ENCODE measurements at regions not wholly inside any gene's neighbourhood (a gene's known extent, or its start where the extent isn't known, plus 50 kb on each side); places are given as distances from the start of the nearest gene placed in this dataset.
A peak's percentile ranks its signal among the peaks of the same experiment; 100 is the strongest.

DNA sequence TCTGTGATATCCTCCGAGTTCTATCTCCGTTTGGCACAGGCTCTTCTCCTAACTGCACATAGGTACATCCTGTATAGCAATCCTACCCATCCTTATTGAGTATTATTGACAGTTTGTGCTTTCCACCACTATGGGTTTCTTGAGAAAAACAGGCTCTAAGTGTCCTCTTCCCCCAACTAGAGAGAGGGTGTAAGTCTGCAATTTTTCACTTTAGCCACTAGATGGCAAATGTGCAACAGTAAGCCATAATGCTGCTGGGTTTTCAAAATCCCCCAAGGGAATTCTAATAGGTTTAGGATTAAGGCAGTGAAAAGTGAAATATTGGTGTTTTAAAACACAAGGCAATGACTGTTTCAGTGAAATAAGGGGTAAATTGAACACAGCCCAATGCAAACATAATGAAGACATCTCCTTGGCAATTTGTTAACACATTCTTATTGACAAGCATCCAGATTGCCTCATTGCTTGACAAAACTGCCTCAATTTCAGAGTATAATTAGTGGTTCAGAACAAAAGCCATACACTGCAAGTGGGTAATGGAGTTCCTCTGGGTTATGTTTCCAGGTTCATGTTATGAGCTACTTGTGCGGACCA, 239.0 kb upstream of the HTR2C start:
- no peak overlapping the region for H3K4me3 ChIP-seq
- H3K4me1 ChIP-seq (replicated peaks in 1 of 2; ENCODE audit: control insufficient read depth in 2 of 2, insufficient read depth in 2 of 2, low read length in 2 of 2): no peaks in the 10 kb centered on the region
- POLR2A ChIA-PET: interaction anchor here (1.0 kb wide), 1 partner anchor 492 kb away, joined by 3 read pairs; no protein-coding TSS in a partner anchor
- BruUV-seq (replicated peaks): no TSS peak
- H3K9me1 ChIP-seq (ENCODE audit: control insufficient read depth, insufficient read depth, low read length): no peaks in the 10 kb centered on the region
- no peaks in the 10 kb centered on the region for H3K36me3 ChIP-seq (ENCODE audit: control insufficient read depth, insufficient read depth, low read length)
- no peaks in the 10 kb centered on the region for H3K27me3 ChIP-seq (ENCODE audit: control insufficient read depth in 2 of 2, insufficient read depth in 2 of 2, low read length in 2 of 2)
- no peak overlapping the region for H3K9ac ChIP-seq (ENCODE audit: insufficient read depth in 1 of 2, low read depth in 2 of 2, low read length in 2 of 2)
- no peaks in the 10 kb centered on the region for H3K9me3 ChIP-seq (replicated peaks; ENCODE audit: control insufficient read depth, insufficient read depth, low read depth, low read length)
- no peak for TF ChIP-seq MYC (IDR thresholded peaks at IDR 0.05; ENCODE audit: low read depth, low read length)
- TF ChIP-seq MYC (CRISPR knock-in tag; IDR thresholded peaks at IDR 0.05; ENCODE audit: borderline replicate concordance, low read depth): no peak
- TF ChIP-seq, protein P1, sequence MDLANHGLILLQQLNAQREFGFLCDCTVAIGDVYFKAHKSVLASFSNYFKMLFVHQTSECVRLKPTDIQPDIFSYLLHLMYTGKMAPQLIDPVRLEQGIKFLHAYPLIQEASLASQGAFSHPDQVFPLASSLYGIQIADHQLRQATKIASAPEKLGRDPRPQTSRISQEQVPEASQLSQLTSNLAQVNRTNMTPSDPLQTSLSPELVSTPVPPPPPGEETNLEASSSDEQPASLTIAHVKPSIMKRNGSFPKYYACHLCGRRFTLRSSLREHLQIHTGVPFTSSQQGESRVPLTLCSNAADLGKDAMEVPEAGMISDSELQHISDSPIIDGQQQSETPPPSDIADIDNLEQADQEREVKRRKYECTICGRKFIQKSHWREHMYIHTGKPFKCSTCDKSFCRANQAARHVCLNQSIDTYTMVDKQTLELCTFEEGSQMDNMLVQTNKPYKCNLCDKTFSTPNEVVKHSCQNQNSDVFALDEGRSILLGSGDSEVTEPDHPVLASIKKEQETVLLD (IDR thresholded peaks at IDR 0.05): no peak
- TF ChIP-seq RAD21 (CRISPR knock-in tag; conservative IDR thresholded peaks at IDR 0.05 in 1 of 2, IDR thresholded peaks at IDR 0.05 in 1 of 2): peak; percentile 43 to 56
- TF ChIP-seq, protein P2, sequence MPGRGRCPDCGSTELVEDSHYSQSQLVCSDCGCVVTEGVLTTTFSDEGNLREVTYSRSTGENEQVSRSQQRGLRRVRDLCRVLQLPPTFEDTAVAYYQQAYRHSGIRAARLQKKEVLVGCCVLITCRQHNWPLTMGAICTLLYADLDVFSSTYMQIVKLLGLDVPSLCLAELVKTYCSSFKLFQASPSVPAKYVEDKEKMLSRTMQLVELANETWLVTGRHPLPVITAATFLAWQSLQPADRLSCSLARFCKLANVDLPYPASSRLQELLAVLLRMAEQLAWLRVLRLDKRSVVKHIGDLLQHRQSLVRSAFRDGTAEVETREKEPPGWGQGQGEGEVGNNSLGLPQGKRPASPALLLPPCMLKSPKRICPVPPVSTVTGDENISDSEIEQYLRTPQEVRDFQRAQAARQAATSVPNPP (IDR thresholded peaks at IDR 0.05; ENCODE audit: borderline replicate concordance, insufficient read depth, insufficient read length): no peak
- TF ChIP-seq, protein P3, sequence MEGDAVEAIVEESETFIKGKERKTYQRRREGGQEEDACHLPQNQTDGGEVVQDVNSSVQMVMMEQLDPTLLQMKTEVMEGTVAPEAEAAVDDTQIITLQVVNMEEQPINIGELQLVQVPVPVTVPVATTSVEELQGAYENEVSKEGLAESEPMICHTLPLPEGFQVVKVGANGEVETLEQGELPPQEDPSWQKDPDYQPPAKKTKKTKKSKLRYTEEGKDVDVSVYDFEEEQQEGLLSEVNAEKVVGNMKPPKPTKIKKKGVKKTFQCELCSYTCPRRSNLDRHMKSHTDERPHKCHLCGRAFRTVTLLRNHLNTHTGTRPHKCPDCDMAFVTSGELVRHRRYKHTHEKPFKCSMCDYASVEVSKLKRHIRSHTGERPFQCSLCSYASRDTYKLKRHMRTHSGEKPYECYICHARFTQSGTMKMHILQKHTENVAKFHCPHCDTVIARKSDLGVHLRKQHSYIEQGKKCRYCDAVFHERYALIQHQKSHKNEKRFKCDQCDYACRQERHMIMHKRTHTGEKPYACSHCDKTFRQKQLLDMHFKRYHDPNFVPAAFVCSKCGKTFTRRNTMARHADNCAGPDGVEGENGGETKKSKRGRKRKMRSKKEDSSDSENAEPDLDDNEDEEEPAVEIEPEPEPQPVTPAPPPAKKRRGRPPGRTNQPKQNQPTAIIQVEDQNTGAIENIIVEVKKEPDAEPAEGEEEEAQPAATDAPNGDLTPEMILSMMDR (IDR thresholded peaks at IDR 0.05 in 2 of 3, conservative IDR thresholded peaks at IDR 0.05 in 1 of 3; ENCODE audit: insufficient read depth in 2 of 3, low read depth in 1 of 3, low read length in 3 of 3): peak; percentile 31 to 66 (median 64); a peak in 5 of 6 replicates
- TF ChIP-seq, protein P4, sequence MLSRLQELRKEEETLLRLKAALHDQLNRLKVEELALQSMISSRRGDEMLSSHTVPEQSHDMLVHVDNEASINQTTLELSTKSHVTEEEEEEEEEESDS (CRISPR knock-in tag; IDR thresholded peaks at IDR 0.05): no peak
- no peak for TF ChIP-seq HNRNPUL1 (IDR thresholded peaks at IDR 0.05; ENCODE audit: low read length)
- TF ChIP-seq, protein P5, sequence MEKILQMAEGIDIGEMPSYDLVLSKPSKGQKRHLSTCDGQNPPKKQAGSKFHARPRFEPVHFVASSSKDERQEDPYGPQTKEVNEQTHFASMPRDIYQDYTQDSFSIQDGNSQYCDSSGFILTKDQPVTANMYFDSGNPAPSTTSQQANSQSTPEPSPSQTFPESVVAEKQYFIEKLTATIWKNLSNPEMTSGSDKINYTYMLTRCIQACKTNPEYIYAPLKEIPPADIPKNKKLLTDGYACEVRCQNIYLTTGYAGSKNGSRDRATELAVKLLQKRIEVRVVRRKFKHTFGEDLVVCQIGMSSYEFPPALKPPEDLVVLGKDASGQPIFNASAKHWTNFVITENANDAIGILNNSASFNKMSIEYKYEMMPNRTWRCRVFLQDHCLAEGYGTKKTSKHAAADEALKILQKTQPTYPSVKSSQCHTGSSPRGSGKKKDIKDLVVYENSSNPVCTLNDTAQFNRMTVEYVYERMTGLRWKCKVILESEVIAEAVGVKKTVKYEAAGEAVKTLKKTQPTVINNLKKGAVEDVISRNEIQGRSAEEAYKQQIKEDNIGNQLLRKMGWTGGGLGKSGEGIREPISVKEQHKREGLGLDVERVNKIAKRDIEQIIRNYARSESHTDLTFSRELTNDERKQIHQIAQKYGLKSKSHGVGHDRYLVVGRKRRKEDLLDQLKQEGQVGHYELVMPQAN (IDR thresholded peaks at IDR 0.05; ENCODE audit: borderline replicate concordance): no peak
- FAIRE-seq (peak; percentile 76), ATAC-seq (peak; percentile 82), DNase-seq (ENCODE audit: extremely low read depth in 1 of 4, low spot score in 3 of 4) (peak; percentile 23 to 25 (median 24))
- CTCF ChIA-PET (ENCODE audit: low intra/inter-chr PET ratio): no interaction called here
- in situ Hi-C loops (cut with MboI) (no loop called here), intact Hi-C loops (cut with micrococcal nuclease) (no loop called here)
- H3K79me2 ChIP-seq (ENCODE audit: control insufficient read depth, insufficient read depth, low read length): no peaks in the 10 kb centered on the region
- no peak overlapping the region for H3K4me2 ChIP-seq (ENCODE audit: insufficient read depth, low read length)
- H2AFZ ChIP-seq (ENCODE audit: low read depth, low read length): no peak overlapping the region
- 3% methylated on average over 3 of the region's 3 CpGs for WGBS (ENCODE audit: insufficient coverage, low coverage, missing lambda C conversion rate)
- no peaks in the 10 kb centered on the region for H4K20me1 ChIP-seq (replicated peaks; ENCODE audit: control insufficient read depth, insufficient read depth, low read length)
- H3K27ac ChIP-seq (ENCODE audit: extremely low read depth, low read depth, low read length): no peak overlapping the region
